Fibroblast of skin of left quadriceps (primary cell): ENCODE measurements at regions not wholly inside any gene's neighbourhood (a gene's known extent, or its start where the extent isn't known, plus 50 kb on each side); places are given as distances from the start of the nearest gene placed in this dataset.
"Not testable (repeated sequence)": the region's sequence is repeated elsewhere in the genome, so short reads cannot be mapped to it uniquely, and the experiment has no call there.

ENCODE experiments used
- DNase-seq, 2 experiments: peaks; one replicate each; pipeline ENCODE4 v3.0.0-alpha.2; 2013; ENCODE audit warnings: low read depth in 2 of 2

- no peak for DNase-seq
Observed at GRCh38 chr14:41072776-41073175, 533.9 kb upstream of the LRFN5 start.

GRCh38 chr14:41071351-41071750, 535.3 kb upstream of the LRFN5 start:
- DNase-seq, result no peak

GRCh38 chr14:41062826-41063225, 543.9 kb upstream of the LRFN5 start:
- no peak for DNase-seq

GRCh38 chr14:41055589-41055988, 551.1 kb upstream of the LRFN5 start:
- DNase-seq, result no peak

- DNase-seq, result no peak
Observed at GRCh38 chr14:41051801-41052200, 554.9 kb upstream of the LRFN5 start.

- no peak for DNase-seq
Observed at GRCh38 chr14:41047763-41048162, 558.9 kb upstream of the LRFN5 start.

GRCh38 chr14:41037388-41037787, 569.3 kb upstream of the LRFN5 start:
- DNase-seq, result no peak

GRCh38 chr14:41034969-41035368, 571.7 kb upstream of the LRFN5 start:
- no peak for DNase-seq

- DNase-seq, result no peak
Observed at GRCh38 chr14:41022932-41023331, 583.7 kb upstream of the LRFN5 start.

- no peak for DNase-seq
Observed at GRCh38 chr14:41016213-41016612, 590.5 kb upstream of the LRFN5 start.

GRCh38 chr14:41000350-41000749, 606.3 kb upstream of the LRFN5 start:
- DNase-seq, result no peak

- no peak for DNase-seq
Observed at GRCh38 chr14:40989260-40989659, 617.4 kb upstream of the LRFN5 start.

GRCh38 chr14:40987481-40987880, 619.2 kb upstream of the LRFN5 start:
- no peak for DNase-seq

GRCh38 chr14:40986655-40987054, 620.0 kb upstream of the LRFN5 start:
- DNase-seq, result no peak

GRCh38 chr14:40985584-40985983, 621.1 kb upstream of the LRFN5 start:
- no peak for DNase-seq

- peak in 1 of 2 experiments; percentile 4 for DNase-seq
Observed at GRCh38 chr14:40983604-40984003, 623.1 kb upstream of the LRFN5 start.

GRCh38 chr14:40981247-40981646, 625.4 kb upstream of the LRFN5 start:
- DNase-seq, result no peak

GRCh38 chr14:40960257-40960656, 646.4 kb upstream of the LRFN5 start:
- not testable (repeated sequence) for DNase-seq

- no peak for DNase-seq
Observed at GRCh38 chr14:40955131-40955505, 651.6 kb upstream of the LRFN5 start.

- not testable (repeated sequence) for DNase-seq
Observed at GRCh38 chr14:40954448-40955130, 652.1 kb upstream of the LRFN5 start.

GRCh38 chr14:40944521-40944920, 662.2 kb upstream of the LRFN5 start:
- no peak for DNase-seq

GRCh38 chr14:40936861-40937260, 669.8 kb upstream of the LRFN5 start:
- DNase-seq, result no peak

- no peak for DNase-seq
Observed at GRCh38 chr14:40920380-40920779, 686.3 kb upstream of the LRFN5 start.

GRCh38 chr14:40911141-40911540, 695.5 kb upstream of the LRFN5 start:
- DNase-seq, result no peak
